Heart left ventricle (tissue), 16 donors: ENCODE measurements at regions not wholly inside any gene's neighbourhood (a gene's known extent, or its start where the extent isn't known, plus 50 kb on each side); places are given as distances from the start of the nearest gene placed in this dataset.

Source experiments
- ATAC-seq, 4 donors: fragments of 200-7000 bp; cut with Tn5 transposase; one replicate each; pipeline ENCODE4 v1.9.1; 2020 to 2022; ENCODE audit warnings: moderate library complexity in 4 of 4, mild to moderate bottlenecking in 3 of 4, moderate number of reproducible peaks in 1 of 4
- DNase-seq, 5 donors: peaks; one replicate each; pipeline ENCODE4 v3.0.0-alpha.2; 2020
- H3K27ac ChIP-seq, 12 donors: fragments of 200-600 bp; sonication (generic) in 4 of 12; one replicate each; pipeline versions ENCODE4 v1.5.0 to v1.8.0; 2016 to 2022; ENCODE audit warnings: mild to moderate bottlenecking in 2 of 12
- H3K27me3 ChIP-seq, 9 donors: fragments of 200-600 bp; sonication (generic) in 2 of 9; one replicate each; pipeline versions ENCODE4 v1.5.1 to v1.8.0; 2016 to 2022; ENCODE audit warnings: mild to moderate bottlenecking in 3 of 9
- H3K36me3 ChIP-seq, 9 donors: fragments of 200-600 bp; sonication (generic) in 2 of 9; one replicate each; pipeline versions ENCODE4 v1.5.0 to v1.8.0; 2018 to 2022; ENCODE audit warnings: mild to moderate bottlenecking in 2 of 9
- H3K4me1 ChIP-seq, 12 donors: fragments of 200-600 bp; sonication (generic) in 4 of 12; one replicate each; pipeline versions ENCODE4 v1.5.0 to v1.8.0; 2016 to 2022; ENCODE audit warnings: mild to moderate bottlenecking in 3 of 12
- H3K4me3 ChIP-seq, 12 donors: fragments of 200-600 bp; sonication (generic) in 4 of 12; one replicate each; pipeline versions ENCODE4 v1.5.0 to v1.8.0; 2017 to 2022; ENCODE audit warnings: mild to moderate bottlenecking in 9 of 12, moderate library complexity in 4 of 12
- H3K9me3 ChIP-seq, 12 donors: fragments of 200-600 bp; sonication (generic) in 4 of 12; one replicate each; pipeline versions ENCODE4 v1.5.0 to v1.8.0; 2016 to 2022; ENCODE audit warnings: mild to moderate bottlenecking in 1 of 12
- CTCF ChIP-seq, 12 donors: fragments of 200-600 bp; sonication (generic) in 4 of 12; IDR thresholded peaks; one replicate each; pipeline versions ENCODE4 v1.5.0 to v1.8.0; 2018 to 2022; ENCODE audit warnings: antibody characterized with exemption in 12 of 12, mild to moderate bottlenecking in 5 of 12
- POLR2A ChIP-seq, 2 donors: fragments of 450-650 bp; IDR thresholded peaks; one replicate each; pipeline ENCODE4 v1.6.1; 2017; ENCODE audit warnings: antibody characterized with exemption in 2 of 2, mild to moderate bottlenecking in 2 of 2, moderate library complexity in 2 of 2
- WGBS, 4 donors: extraction: QIAGEN DNeasy Blood & Tissue Kit in 2 of 4; methylation state at CpG; one replicate each; pipeline versions ENCODE4 v1.1.5 to v1.1.7; 2013 to 2018; 5-methylcytosine and 5-hydroxymethylcytosine counted together
- intact Hi-C, 10 donors: fragments of 100-400 bp; cut with DNase I; formaldehyde crosslinking; loops; one replicate each; pipeline versions ENCODE4 v1.11.1 to v1.14.2; 2022
- donor health status: ischemic (EF 13 %, LVEDD 7.1; RV severe dilation, severe dysfunction).
- donor health status: healthy with polysubstance abuse.
- donor health status: DM: no; HTN: yes; CAD: no.
- donor health status: DM: no; HTN: no; CAD: no.
- donor health status: ischemic (EF 25% LVEDD 6.9; RV normal size, moderate dysfunction).
- donor health status: ischemic (EF 25% LVEDD 5.7; RV mildly dilated, moderate dysfunction).
- donor health status: healthy.
- donor health status: DM: yes; HTN: yes; CAD: no.
- donor health status: ischemic (EF 35%, LVEDD 5.7; RV mildly dilated, moderate dysfunction).
- donor health status: nonischemic (EF 11% LVEDD 7.7; RV severe dilation, severe dysfunction).
- donor health status: DM: yes; HTN: yes; CAD: no.
- donor health status: PGD.
- donor health status: ischemic (EF 29% LVEDD 5.4; RV normal size, mild dysfunction).
- donor health status: nonischemic (EF 23%, LVEDD 6.1; RV moderate dilation, normal function).

GRCh38 chr6:18931086-18931485 lies 543.9 kb downstream of the RNF144B start:
- no peaks in the 10 kb centered on the region for H3K27me3 ChIP-seq
- intact Hi-C loops, result no loop called here
- DNase-seq, result no peak
- no peak overlapping the region for H3K27ac ChIP-seq
- 65 to 74% (median 68%) methylated on average over 4 of the region's 4 CpGs for WGBS, 4 donors
- H3K4me1 ChIP-seq, result no peaks in the 10 kb centered on the region
- no peak for ATAC-seq
- H3K36me3 ChIP-seq, result no peaks in the 10 kb centered on the region
- H3K9me3 ChIP-seq, result no peaks in the 10 kb centered on the region
- TF ChIP-seq CTCF (IDR thresholded peaks at IDR 0.05), result no peak
- TF ChIP-seq POLR2A (IDR thresholded peaks at IDR 0.05), result no peak
- H3K4me3 ChIP-seq, result no peak overlapping the region

GRCh38 chr6:18958146-18958545 lies 571.0 kb downstream of the RNF144B start:
- Histone ChIP-seq H3K4me3 (no peak overlapping the region), H3K9me3 (no peaks in the 10 kb centered on the region), H3K27me3 (no peaks in the 10 kb centered on the region), H3K27ac (no peak overlapping the region), H3K4me1 (no peaks in the 10 kb centered on the region), H3K36me3 (no peaks in the 10 kb centered on the region)
- intact Hi-C loops, result no loop called here
- DNase-seq, result no peak
- no peak for ATAC-seq
- 82 to 93% (median 89%) methylated on average over 1 of the region's 1 CpG for WGBS, 4 donors
- TF ChIP-seq CTCF (IDR thresholded peaks at IDR 0.05) (no peak), POLR2A (IDR thresholded peaks at IDR 0.05) (no peak)

- no peak for DNase-seq
- no peak for ATAC-seq
- Histone ChIP-seq H3K36me3 (no peaks in the 10 kb centered on the region), H3K4me1 (no peaks in the 10 kb centered on the region), H3K27ac (no peak overlapping the region), H3K4me3 (no peak overlapping the region), H3K27me3 (no peaks in the 10 kb centered on the region), H3K9me3 (no peaks in the 10 kb centered on the region)
- WGBS, 4 donors, result 30 to 38% (median 31%) methylated on average over 2 of the region's 2 CpGs
- intact Hi-C loops, result no loop called here
- TF ChIP-seq CTCF (IDR thresholded peaks at IDR 0.05) (no peak), POLR2A (IDR thresholded peaks at IDR 0.05) (no peak)
These were observed 574.4 kb downstream of the RNF144B start for GRCh38 chr6:18961566-18961965.

GRCh38 chr6:18962361-18962905 lies 575.3 kb downstream of the RNF144B start:
- no peak overlapping the region for H3K27ac ChIP-seq
- DNase-seq (no peak), ATAC-seq (no peak)
- no peaks in the 10 kb centered on the region for H3K27me3 ChIP-seq
- H3K4me1 ChIP-seq, result no peaks in the 10 kb centered on the region
- no peaks in the 10 kb centered on the region for H3K36me3 ChIP-seq
- intact Hi-C loops, result no loop called here
- 81 to 93% (median 86%) methylated on average over 4 of the region's 4 CpGs for WGBS, 4 donors
- no peak overlapping the region for H3K4me3 ChIP-seq
- H3K9me3 ChIP-seq, result no peaks in the 10 kb centered on the region
- TF ChIP-seq CTCF (IDR thresholded peaks at IDR 0.05) (no peak), POLR2A (IDR thresholded peaks at IDR 0.05) (no peak)
